ENCODE measurements at regions not wholly inside any gene's neighbourhood (a gene's known extent, or its start where the extent isn't known, plus 50 kb on each side); places are given as distances from the start of the nearest gene placed in this dataset.

DNA sequence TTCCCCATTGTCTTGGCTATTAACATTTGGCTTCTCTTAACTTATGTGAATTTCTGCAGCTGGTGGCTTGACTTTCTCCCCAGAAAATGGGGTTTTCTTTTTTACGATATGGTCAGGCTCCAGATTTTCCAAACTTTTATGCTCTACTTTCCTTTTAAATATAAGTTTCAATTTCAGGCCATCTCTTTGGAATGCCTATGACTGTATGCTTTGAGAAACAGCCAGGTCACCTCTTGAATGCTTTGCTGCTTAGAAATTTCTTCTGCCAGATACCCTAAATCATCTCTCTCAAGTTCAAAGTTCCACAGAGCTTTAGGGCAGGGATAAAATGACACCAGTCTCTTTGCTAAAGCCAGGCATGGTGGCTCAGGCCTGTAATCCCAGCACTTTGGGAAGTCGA lies 212.9 kb upstream of the SMIM31 start:
- Histone ChIP-seq H2AFZ (ENCODE audit: low read depth, low read length) (no peak overlapping the region), H3K9me3 (ENCODE audit: low read length) (no peaks in the 10 kb centered on the region), H3K4me3 (ENCODE audit: low read length) (no peak overlapping the region), H3K27me3 (ENCODE audit: insufficient read depth, low read length) (no peaks in the 10 kb centered on the region), H3K36me3 (ENCODE audit: insufficient read depth, low read length) (no peaks in the 10 kb centered on the region), H3K4me1 (ENCODE audit: insufficient read depth, low read length) (peaks cover 6% of the 10 kb centered on the region)

DNA sequence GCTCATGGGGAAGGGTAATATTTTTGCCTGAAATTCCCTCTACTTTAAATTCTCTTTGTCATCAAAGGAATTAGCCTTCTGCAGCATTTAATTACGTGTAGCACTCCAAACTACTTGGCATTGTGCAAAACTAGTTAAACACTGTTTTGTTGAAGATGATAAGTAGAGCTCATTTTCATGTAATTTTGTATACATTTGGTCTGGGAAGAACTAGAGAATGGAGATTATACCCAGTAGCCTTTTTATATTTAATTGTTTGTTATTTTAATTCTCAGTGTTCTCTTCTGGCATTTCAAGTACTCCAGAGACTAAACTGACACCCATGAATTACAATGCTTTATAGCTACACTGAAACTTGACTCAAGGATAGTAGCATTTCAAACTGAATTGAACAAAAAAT lies 211.5 kb upstream of the SMIM31 start:
- Histone ChIP-seq H3K9me3 (ENCODE audit: low read length) (no peaks in the 10 kb centered on the region), H3K4me1 (ENCODE audit: insufficient read depth, low read length) (no peaks in the 10 kb centered on the region), H3K36me3 (ENCODE audit: insufficient read depth, low read length) (no peaks in the 10 kb centered on the region), H2AFZ (ENCODE audit: low read depth, low read length) (no peak overlapping the region), H3K4me3 (ENCODE audit: low read length) (no peak overlapping the region), H3K27me3 (ENCODE audit: insufficient read depth, low read length) (no peaks in the 10 kb centered on the region)

DNA sequence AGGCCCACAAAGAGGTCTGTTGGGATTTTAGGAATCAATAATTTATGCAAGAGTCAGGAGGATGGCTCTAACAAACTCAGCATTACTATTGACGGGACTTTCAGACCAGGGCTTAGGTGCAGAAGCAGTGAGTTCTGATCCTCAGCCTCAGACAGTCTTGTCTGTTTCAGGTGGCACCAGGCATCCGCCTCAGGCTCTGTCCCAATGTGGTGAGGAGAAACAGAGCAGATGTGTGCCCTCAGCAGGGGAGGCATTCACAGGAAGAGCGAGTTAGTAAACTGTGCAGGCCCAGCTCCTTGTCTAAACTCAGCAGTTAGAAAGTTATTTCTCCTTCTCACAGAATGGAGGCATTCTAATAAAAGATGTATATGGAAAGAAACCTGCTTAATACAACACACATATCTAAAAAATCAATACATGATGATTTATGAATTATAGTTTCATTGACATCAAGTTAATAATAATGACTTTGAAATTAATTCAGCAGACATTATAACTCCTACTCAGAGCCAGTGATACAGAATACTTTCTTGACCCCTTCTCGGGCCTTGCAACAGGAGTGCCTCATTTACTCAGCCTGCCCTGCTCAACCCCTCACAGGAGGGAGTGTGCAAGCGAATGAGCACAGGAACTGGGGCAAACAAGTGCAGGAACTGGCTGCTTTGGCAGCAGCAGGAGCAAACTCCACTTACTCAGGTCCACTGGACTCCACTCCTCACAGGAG lies 202.8 kb upstream of the SMIM31 start:
- no peak overlapping the region for H3K4me3 ChIP-seq (ENCODE audit: low read length)
- no peak overlapping the region for H2AFZ ChIP-seq (ENCODE audit: low read depth, low read length)
- no peaks in the 10 kb centered on the region for H3K9me3 ChIP-seq (ENCODE audit: low read length)
- H3K4me1 ChIP-seq (ENCODE audit: insufficient read depth, low read length): peaks cover 3% of the 10 kb centered on the region
- no peaks in the 10 kb centered on the region for H3K36me3 ChIP-seq (ENCODE audit: insufficient read depth, low read length)
- no peaks in the 10 kb centered on the region for H3K27me3 ChIP-seq (ENCODE audit: insufficient read depth, low read length)

DNA sequence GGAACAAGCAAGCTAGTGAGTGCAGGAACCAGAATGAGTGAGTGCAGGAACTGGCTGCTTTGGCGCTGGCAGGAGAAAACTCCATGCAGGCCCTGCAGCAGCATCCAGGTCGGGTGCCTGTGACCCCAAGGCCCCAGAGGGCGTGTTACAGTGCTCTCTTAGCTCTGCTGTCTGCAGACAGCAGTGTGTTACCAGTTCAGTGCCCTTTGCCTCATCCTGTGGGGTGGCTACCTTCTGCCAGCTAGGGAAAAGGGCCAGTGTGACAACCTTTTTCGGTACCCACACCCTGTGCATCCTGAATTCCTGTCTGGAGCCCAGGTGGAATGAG lies 202.3 kb upstream of the SMIM31 start:
- Histone ChIP-seq H3K27me3 (ENCODE audit: insufficient read depth, low read length) (no peaks in the 10 kb centered on the region), H3K9me3 (ENCODE audit: low read length) (no peaks in the 10 kb centered on the region), H3K4me3 (ENCODE audit: low read length) (no peak overlapping the region), H3K4me1 (ENCODE audit: insufficient read depth, low read length) (peaks cover 3% of the 10 kb centered on the region), H3K36me3 (ENCODE audit: insufficient read depth, low read length) (no peaks in the 10 kb centered on the region), H2AFZ (ENCODE audit: low read depth, low read length) (no peak overlapping the region)

DNA sequence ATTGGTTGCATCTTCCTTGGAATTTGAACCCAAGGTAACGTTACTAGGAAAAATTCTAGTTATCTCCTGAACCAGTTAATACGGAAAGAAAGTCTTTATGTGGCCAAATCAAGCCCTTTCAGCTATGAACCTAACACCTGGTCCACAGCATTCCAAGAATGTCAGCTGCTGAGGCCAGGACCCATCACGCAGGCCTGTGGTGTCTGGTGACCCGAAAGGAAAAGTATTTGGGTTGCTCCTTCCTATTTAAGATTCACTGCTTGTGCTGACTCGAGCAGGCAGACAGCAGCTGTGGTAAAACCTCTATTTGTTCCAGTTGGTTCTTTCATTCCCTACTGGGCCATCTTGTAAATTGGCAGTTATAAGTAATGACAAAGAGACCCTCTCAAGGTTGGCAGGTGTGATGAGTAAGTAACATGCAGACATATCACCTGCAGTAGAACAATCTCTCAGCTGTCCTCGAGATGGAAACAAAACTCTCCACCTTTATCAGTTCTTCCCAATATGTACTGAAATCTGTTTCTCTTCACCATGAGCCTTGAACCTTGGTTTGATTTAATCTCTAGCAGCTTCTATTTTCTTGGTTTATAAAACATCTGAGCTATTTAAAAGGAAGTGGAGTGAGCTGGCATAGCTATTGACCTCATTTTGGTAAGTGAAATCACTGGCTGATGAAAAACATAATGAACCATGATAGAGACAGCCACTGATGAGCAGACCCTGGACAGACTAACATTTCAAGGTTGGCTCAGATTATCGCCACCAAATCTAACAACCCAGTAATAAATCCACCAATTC lies 182.1 kb upstream of the SMIM31 start:
- H2AFZ ChIP-seq (ENCODE audit: low read depth, low read length): no peak overlapping the region
- H3K9me3 ChIP-seq (ENCODE audit: low read length): no peaks in the 10 kb centered on the region
- no peak overlapping the region for H3K4me3 ChIP-seq (ENCODE audit: low read length)
- peaks cover 4% of the 10 kb centered on the region for H3K4me1 ChIP-seq (ENCODE audit: insufficient read depth, low read length)
- no peaks in the 10 kb centered on the region for H3K36me3 ChIP-seq (ENCODE audit: insufficient read depth, low read length)
- H3K27me3 ChIP-seq (ENCODE audit: insufficient read depth, low read length): no peaks in the 10 kb centered on the region

DNA sequence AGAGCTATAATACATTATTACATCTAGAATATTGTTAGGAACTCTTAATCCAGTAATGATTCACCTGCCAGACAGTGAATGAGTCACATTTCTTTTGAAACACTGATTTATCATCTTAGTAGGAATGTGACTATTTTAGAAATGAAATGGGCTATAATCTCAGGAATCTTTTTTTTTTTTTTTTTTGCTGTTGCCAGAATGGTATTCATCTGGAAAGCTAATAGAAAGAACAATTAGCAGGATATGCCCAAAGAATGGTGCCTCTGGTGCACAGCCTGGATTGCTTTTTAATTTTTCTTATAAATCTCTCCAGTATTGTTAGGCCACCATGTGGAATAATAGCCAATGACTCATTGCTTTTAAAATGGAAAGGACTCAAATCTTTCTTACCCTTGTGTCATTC lies 181.1 kb upstream of the SMIM31 start:
- no peaks in the 10 kb centered on the region for H3K27me3 ChIP-seq (ENCODE audit: insufficient read depth, low read length)
- H3K4me3 ChIP-seq (ENCODE audit: low read length): no peak overlapping the region
- H3K4me1 ChIP-seq (ENCODE audit: insufficient read depth, low read length): peaks cover 4% of the 10 kb centered on the region
- H3K36me3 ChIP-seq (ENCODE audit: insufficient read depth, low read length): no peaks in the 10 kb centered on the region
- no peaks in the 10 kb centered on the region for H3K9me3 ChIP-seq (ENCODE audit: low read length)
- H2AFZ ChIP-seq (ENCODE audit: low read depth, low read length): no peak overlapping the region

DNA sequence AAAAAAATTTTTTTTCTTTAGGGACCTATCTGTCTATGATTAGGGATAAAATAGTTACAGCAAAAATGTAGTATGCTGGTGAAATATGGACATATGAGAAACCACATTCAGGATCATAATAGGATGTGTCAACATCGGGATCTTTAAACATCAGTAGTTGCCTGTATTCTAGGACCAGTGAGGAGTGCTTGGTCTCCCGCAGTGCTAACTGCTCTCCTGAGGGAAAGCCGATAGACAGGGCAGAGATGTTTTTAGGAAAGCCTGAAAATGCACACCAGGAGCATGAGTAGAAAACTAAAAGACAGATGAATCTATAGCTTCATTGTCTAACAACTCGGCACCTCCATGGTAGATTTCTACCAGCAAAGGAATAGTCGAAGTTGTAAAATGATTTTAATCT lies 178.1 kb upstream of the SMIM31 start:
- Histone ChIP-seq H3K9me3 (ENCODE audit: low read length) (no peaks in the 10 kb centered on the region), H2AFZ (ENCODE audit: low read depth, low read length) (no peak overlapping the region), H3K27me3 (ENCODE audit: insufficient read depth, low read length) (no peaks in the 10 kb centered on the region), H3K36me3 (ENCODE audit: insufficient read depth, low read length) (no peaks in the 10 kb centered on the region), H3K4me1 (ENCODE audit: insufficient read depth, low read length) (peaks cover 4% of the 10 kb centered on the region), H3K4me3 (ENCODE audit: low read length) (no peak overlapping the region)

DNA sequence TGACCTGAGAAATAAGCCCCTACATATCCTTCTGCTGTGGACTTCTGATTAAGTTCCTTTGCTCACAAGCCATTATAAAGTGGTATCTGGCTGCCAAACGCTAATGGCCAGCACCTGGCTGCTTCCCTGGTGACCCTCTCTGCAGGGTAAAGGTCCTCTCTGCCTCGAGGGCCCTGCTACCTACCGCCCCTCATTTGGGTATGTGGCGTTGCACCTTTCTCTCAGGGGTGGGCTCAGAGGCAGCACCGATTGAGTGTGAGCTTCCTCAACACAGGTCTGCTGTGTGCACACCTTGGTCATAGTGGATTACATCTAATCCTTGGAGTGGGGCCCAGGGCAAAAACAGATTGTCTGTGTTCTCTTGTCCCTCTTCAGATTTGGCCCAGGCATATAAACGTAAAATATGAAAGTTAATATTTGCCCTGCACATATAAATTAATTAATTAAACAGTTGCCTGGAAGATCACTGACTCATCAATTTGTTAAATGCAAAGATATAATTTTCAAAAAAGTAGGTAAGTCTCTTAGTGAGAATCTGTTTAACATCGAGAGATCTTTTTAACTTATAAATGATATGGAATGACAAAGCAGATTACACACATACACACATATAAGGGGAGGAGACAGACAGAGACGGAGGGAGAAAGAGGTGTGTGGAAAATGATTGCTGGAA lies 174.5 kb upstream of the SMIM31 start:
- H3K4me3 ChIP-seq (ENCODE audit: low read length): no peak overlapping the region
- H3K27me3 ChIP-seq (ENCODE audit: insufficient read depth, low read length): no peaks in the 10 kb centered on the region
- H3K4me1 ChIP-seq (ENCODE audit: insufficient read depth, low read length): no peaks in the 10 kb centered on the region
- no peaks in the 10 kb centered on the region for H3K9me3 ChIP-seq (ENCODE audit: low read length)
- no peaks in the 10 kb centered on the region for H3K36me3 ChIP-seq (ENCODE audit: insufficient read depth, low read length)
- no peak overlapping the region for H2AFZ ChIP-seq (ENCODE audit: low read depth, low read length)

DNA sequence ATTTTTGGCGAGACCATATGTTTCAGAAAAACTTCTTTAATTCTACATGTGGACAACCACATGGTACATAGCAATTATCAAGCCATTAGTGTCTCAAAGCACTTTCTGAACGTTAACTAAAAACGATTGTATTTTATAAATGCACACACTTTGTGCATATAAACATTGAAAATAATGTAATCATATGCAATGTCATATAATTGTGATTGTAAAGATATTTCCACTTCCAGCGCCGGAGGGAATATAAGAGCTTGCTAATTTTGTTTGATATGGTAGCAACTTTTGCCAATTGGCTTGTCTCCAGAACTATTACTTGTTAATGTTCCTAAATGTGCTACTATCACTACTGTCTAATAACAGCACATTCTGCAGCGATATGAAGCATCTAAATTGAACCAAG lies 162.3 kb upstream of the SMIM31 start:
- H3K4me3 ChIP-seq (ENCODE audit: low read length): no peak overlapping the region
- no peaks in the 10 kb centered on the region for H3K27me3 ChIP-seq (ENCODE audit: insufficient read depth, low read length)
- H3K4me1 ChIP-seq (ENCODE audit: insufficient read depth, low read length): peaks cover 5% of the 10 kb centered on the region
- no peaks in the 10 kb centered on the region for H3K9me3 ChIP-seq (ENCODE audit: low read length)
- H3K36me3 ChIP-seq (ENCODE audit: insufficient read depth, low read length): no peaks in the 10 kb centered on the region
- H2AFZ ChIP-seq (ENCODE audit: low read depth, low read length): no peak overlapping the region

DNA sequence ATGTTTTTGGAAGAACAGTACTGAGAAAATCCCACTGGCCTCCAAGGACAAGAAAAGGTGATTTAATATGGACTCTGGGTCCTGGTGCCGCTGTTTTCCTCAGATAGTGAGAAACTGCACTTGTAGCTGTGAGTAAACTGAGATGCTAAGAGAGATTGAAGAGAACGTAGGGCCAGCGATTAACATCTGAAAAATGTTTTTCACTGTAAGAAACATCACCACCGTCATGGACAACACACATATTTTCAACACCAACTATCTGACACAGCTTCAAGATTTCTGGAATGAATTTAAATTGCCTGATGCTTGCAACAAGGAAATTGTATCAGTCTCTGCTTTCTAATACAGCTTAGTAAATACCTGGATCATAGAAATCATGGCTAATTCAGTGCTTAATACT lies 158.2 kb upstream of the SMIM31 start:
- Histone ChIP-seq H2AFZ (ENCODE audit: low read depth, low read length) (no peak overlapping the region), H3K27me3 (ENCODE audit: insufficient read depth, low read length) (no peaks in the 10 kb centered on the region), H3K4me1 (ENCODE audit: insufficient read depth, low read length) (peaks cover 5% of the 10 kb centered on the region), H3K36me3 (ENCODE audit: insufficient read depth, low read length) (no peaks in the 10 kb centered on the region), H3K9me3 (ENCODE audit: low read length) (no peaks in the 10 kb centered on the region), H3K4me3 (ENCODE audit: low read length) (no peak overlapping the region)

DNA sequence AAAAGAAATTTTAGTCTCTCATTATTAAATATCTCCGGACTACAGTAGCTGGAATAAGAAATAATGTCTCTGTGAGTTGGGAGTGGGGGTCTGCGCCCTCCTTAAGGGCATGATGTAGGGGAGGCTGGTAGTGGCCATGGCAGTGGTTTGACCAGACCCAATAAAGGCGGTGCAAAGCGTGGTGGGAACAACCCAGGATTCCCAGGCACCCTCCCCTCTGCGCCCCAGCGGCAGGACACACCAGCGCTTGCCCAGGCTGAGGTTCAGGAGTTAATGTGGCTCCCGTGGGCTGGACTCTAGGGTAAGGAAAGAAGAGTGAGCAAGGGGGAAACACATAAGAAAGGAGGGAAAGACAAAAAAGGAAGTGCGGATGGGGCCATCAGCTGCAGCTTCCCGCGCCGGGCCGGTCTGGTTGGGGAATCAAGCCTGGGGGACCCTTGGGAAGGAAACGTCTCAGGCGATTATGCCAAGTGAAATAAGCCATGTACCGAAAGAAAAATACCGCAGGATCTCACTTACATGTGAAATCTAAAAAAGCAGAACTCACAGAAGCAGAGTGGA lies 157.5 kb upstream of the SMIM31 start:
- Histone ChIP-seq H3K4me3 (ENCODE audit: low read length) (no peak overlapping the region), H3K4me1 (ENCODE audit: insufficient read depth, low read length) (peaks cover 5% of the 10 kb centered on the region), H2AFZ (ENCODE audit: low read depth, low read length) (no peak overlapping the region), H3K9me3 (ENCODE audit: low read length) (no peaks in the 10 kb centered on the region), H3K27me3 (ENCODE audit: insufficient read depth, low read length) (no peaks in the 10 kb centered on the region), H3K36me3 (ENCODE audit: insufficient read depth, low read length) (no peaks in the 10 kb centered on the region)

DNA sequence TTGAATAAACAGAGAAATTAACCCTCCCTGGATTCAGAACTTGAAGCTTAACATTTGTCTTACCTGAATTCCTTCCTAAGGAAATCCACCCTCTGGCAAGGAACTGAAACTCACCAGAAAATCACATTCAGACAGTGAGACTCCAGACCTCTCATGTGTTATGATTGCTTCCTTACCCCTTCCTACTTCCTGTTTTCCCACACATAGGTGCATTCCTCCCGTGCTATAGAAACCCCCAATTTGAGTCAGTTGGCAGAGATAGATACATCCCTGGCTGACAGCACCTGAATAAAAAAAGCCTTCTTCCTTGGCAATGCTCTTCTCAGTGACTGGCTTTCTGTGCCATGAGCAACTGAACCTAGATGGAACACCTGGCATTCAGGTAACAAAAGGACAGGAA lies 157.0 kb upstream of the SMIM31 start:
- Histone ChIP-seq H3K9me3 (ENCODE audit: low read length) (no peaks in the 10 kb centered on the region), H2AFZ (ENCODE audit: low read depth, low read length) (no peak overlapping the region), H3K27me3 (ENCODE audit: insufficient read depth, low read length) (no peaks in the 10 kb centered on the region), H3K4me1 (ENCODE audit: insufficient read depth, low read length) (peaks cover 5% of the 10 kb centered on the region), H3K36me3 (ENCODE audit: insufficient read depth, low read length) (no peaks in the 10 kb centered on the region), H3K4me3 (ENCODE audit: low read length) (no peak overlapping the region)

DNA sequence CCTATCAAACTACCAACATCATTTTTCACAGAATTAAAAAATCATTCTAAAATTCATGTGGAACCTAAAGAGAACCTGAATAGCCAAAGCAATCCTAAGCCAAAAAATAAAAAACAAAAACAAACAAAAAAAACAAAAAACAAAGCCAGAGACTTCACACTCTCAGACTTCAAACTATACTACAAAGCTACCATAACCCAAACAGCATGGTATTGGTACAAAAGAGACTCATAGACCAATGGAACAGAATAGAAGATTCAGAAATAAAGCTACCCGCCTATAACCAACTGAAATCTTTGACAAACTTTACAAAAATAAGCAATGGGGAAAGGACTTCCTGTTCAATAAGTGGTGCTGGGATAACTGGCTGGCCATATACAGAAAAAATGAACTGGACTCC lies 152.3 kb upstream of the SMIM31 start:
- H3K27me3 ChIP-seq (ENCODE audit: insufficient read depth, low read length): no peaks in the 10 kb centered on the region
- H3K4me3 ChIP-seq (ENCODE audit: low read length): no peak overlapping the region
- H3K4me1 ChIP-seq (ENCODE audit: insufficient read depth, low read length): no peaks in the 10 kb centered on the region
- no peaks in the 10 kb centered on the region for H3K9me3 ChIP-seq (ENCODE audit: low read length)
- H3K36me3 ChIP-seq (ENCODE audit: insufficient read depth, low read length): no peaks in the 10 kb centered on the region
- no peak overlapping the region for H2AFZ ChIP-seq (ENCODE audit: low read depth, low read length)
